ENCODE measurements at regions not wholly inside any gene's neighbourhood (a gene's known extent, or its start where the extent isn't known, plus 50 kb on each side); places are given as distances from the start of the nearest gene placed in this dataset.
"Not testable (repeated sequence)": the region's sequence is repeated elsewhere in the genome, so short reads cannot be mapped to it uniquely, and the experiment has no call there.

GRCh38 chr13:30061217-30061616 is 210.8 kb upstream of the UBL3 start:
- no peaks in the 10 kb centered on the region for H3K9me3 ChIP-seq
- H3K27ac ChIP-seq (ENCODE audit: low read length), result no peak overlapping the region
- Mint-ChIP-seq H3K9me3 (peaks cover 0 to 10% (median 2%) of the 10 kb centered on the region in 3 donors), H3K36me3 (peaks cover 3% of the 10 kb centered on the region), H3K4me1 (no peaks in the 10 kb centered on the region), H3K4me3 (no peak overlapping the region), H3K27ac (no peak overlapping the region), H3K27me3 (peaks cover 5% of the 10 kb centered on the region in 2 donors)
- ChIA-PET CTCF (no interaction called here), POLR2A (no interaction called here)
- no peaks in the 10 kb centered on the region for H3K36me3 ChIP-seq (ENCODE audit: control insufficient read depth in 2 of 2, extremely low read depth in 1 of 2, insufficient read depth in 1 of 2, low read length in 1 of 2)
- 100% methylated on average over 1 of the region's 4 CpGs for WGBS (ENCODE audit: insufficient coverage)
- ATAC-seq (replicated peaks in 1 of 4), result no peak
- no peaks in the 10 kb centered on the region for H3K4me1 ChIP-seq (ENCODE audit: control insufficient read depth in 1 of 2, extremely low read depth in 1 of 2, insufficient read depth in 2 of 2, low read length in 2 of 2)
- no peaks in the 10 kb centered on the region for H3K27me3 ChIP-seq (replicated peaks in 1 of 2; ENCODE audit: control insufficient read depth in 2 of 2, extremely low read depth in 1 of 2, insufficient read depth in 2 of 2, low read length in 1 of 2)
- DNase-seq, result no peak
- H3K4me3 ChIP-seq (ENCODE audit: control insufficient read depth in 1 of 2, extremely low read depth in 1 of 2, low read length in 1 of 2), result no peak overlapping the region

- Histone ChIP-seq H3K27me3 (replicated peaks in 1 of 2; ENCODE audit: control insufficient read depth in 2 of 2, extremely low read depth in 1 of 2, insufficient read depth in 2 of 2, low read length in 1 of 2) (peaks cover 0 to 5% of the 10 kb centered on the region in 2 experiments), H3K9me3 (no peaks in the 10 kb centered on the region), H3K4me1 (ENCODE audit: control insufficient read depth in 1 of 2, extremely low read depth in 1 of 2, insufficient read depth in 2 of 2, low read length in 2 of 2) (no peaks in the 10 kb centered on the region), H3K36me3 (ENCODE audit: control insufficient read depth in 2 of 2, extremely low read depth in 1 of 2, insufficient read depth in 1 of 2, low read length in 1 of 2) (no peaks in the 10 kb centered on the region), H3K4me3 (ENCODE audit: control insufficient read depth in 1 of 2, extremely low read depth in 1 of 2, low read length in 1 of 2) (no peak overlapping the region), H3K27ac (ENCODE audit: low read length) (no peak overlapping the region)
- Mint-ChIP-seq H3K27ac (no peak overlapping the region), H3K4me1 (no peaks in the 10 kb centered on the region), H3K4me3 (no peak overlapping the region), H3K27me3 (peaks cover 5 to 10% of the 10 kb centered on the region in 2 donors), H3K36me3 (peaks cover 3% of the 10 kb centered on the region), H3K9me3 (peaks cover 0 to 10% (median 2%) of the 10 kb centered on the region in 3 donors)
- DNase-seq (no peak), ATAC-seq (replicated peaks in 1 of 4) (no peak)
- no CpG with 5 or more reads among the region's 3 CpGs for WGBS (ENCODE audit: insufficient coverage)
- ChIA-PET CTCF (no interaction called here), POLR2A (no interaction called here)
Measured at GRCh38 chr13:30058429-30058828, 208.0 kb upstream of the UBL3 start.

GRCh38 chr13:30054546-30054945 is 204.1 kb upstream of the UBL3 start:
- H3K36me3 Mint-ChIP-seq; CTCF ChIA-PET; H3K27me3 ChIP-seq (replicated peaks in 1 of 2; ENCODE audit: control insufficient read depth in 2 of 2, extremely low read depth in 1 of 2, insufficient read depth in 2 of 2, low read length in 1 of 2); H3K4me3 ChIP-seq (ENCODE audit: control insufficient read depth in 1 of 2, extremely low read depth in 1 of 2, low read length in 1 of 2); DNase-seq; H3K4me1 ChIP-seq (ENCODE audit: control insufficient read depth in 1 of 2, extremely low read depth in 1 of 2, insufficient read depth in 2 of 2, low read length in 2 of 2); H3K9me3 ChIP-seq; H3K27ac ChIP-seq (ENCODE audit: low read length); H3K36me3 ChIP-seq (ENCODE audit: control insufficient read depth in 2 of 2, extremely low read depth in 1 of 2, insufficient read depth in 1 of 2, low read length in 1 of 2); H3K27me3 Mint-ChIP-seq; ATAC-seq (replicated peaks in 1 of 4); H3K4me3 Mint-ChIP-seq; H3K27ac Mint-ChIP-seq: not testable (repeated sequence)
- POLR2A ChIA-PET, result interaction anchor here in 1 of 2 donors (0.6 kb wide), 1 partner anchor 71 kb away, joined by 4 read pairs; no protein-coding TSS in a partner anchor
- Mint-ChIP-seq H3K9me3 (peaks cover 0 to 10% (median 2%) of the 10 kb centered on the region in 3 donors), H3K4me1 (peaks cover 10 to 15% (median 11%) of the 10 kb centered on the region in 3 donors)
- 69% methylated on average over 5 of the region's 5 CpGs for WGBS (ENCODE audit: insufficient coverage)

- H3K4me3 Mint-ChIP-seq, result no peak overlapping the region
- Histone ChIP-seq H3K27me3 (replicated peaks in 1 of 2; ENCODE audit: control insufficient read depth in 2 of 2, extremely low read depth in 1 of 2, insufficient read depth in 2 of 2, low read length in 1 of 2) (peaks cover 0 to 5% of the 10 kb centered on the region in 2 experiments), H3K36me3 (ENCODE audit: control insufficient read depth in 2 of 2, extremely low read depth in 1 of 2, insufficient read depth in 1 of 2, low read length in 1 of 2) (no peaks in the 10 kb centered on the region), H3K27ac (ENCODE audit: low read length) (no peak overlapping the region), H3K9me3 (no peaks in the 10 kb centered on the region), H3K4me1 (ENCODE audit: control insufficient read depth in 1 of 2, extremely low read depth in 1 of 2, insufficient read depth in 2 of 2, low read length in 2 of 2) (peaks cover 6 to 8% of the 10 kb centered on the region in 2 experiments), H3K4me3 (ENCODE audit: control insufficient read depth in 1 of 2, extremely low read depth in 1 of 2, low read length in 1 of 2) (no peak overlapping the region)
- ChIA-PET CTCF (no interaction called here), POLR2A (interaction anchor here in 1 of 2 donors (0.6 kb wide), 1 partner anchor 70 kb away, joined by 4 read pairs; no protein-coding TSS in a partner anchor)
- peaks cover 11 to 15% (median 12%) of the 10 kb centered on the region in 3 donors for H3K4me1 Mint-ChIP-seq
- DNase-seq (no peak), ATAC-seq (replicated peaks in 1 of 4) (no peak)
- WGBS (ENCODE audit: insufficient coverage), result no CpG with 5 or more reads among the region's 4 CpGs
- peaks cover 0 to 6% (median 2%) of the 10 kb centered on the region in 3 donors for H3K9me3 Mint-ChIP-seq
- peaks cover 0 to 7% of the 10 kb centered on the region in 2 donors for H3K27me3 Mint-ChIP-seq
- peaks cover 3% of the 10 kb centered on the region for H3K36me3 Mint-ChIP-seq
- H3K27ac Mint-ChIP-seq, result no peak overlapping the region
Measured at GRCh38 chr13:30053939-30054338, 203.5 kb upstream of the UBL3 start.

GRCh38 chr13:30052120-30052519 is 201.7 kb upstream of the UBL3 start:
- Mint-ChIP-seq H3K4me3 (peak overlapping the region in 1 of 3 donors; percentile 43), H3K36me3 (peaks cover 3% of the 10 kb centered on the region), H3K9me3 (no peaks in the 10 kb centered on the region), H3K27ac (peak overlapping the region; percentile 33 to 40), H3K4me1 (peaks cover 20 to 26% (median 23%) of the 10 kb centered on the region in 3 donors), H3K27me3 (peaks cover 0 to 7% of the 10 kb centered on the region in 2 donors)
- no peaks in the 10 kb centered on the region for H3K36me3 ChIP-seq (ENCODE audit: control insufficient read depth in 2 of 2, extremely low read depth in 1 of 2, insufficient read depth in 1 of 2, low read length in 1 of 2)
- ATAC-seq (replicated peaks in 1 of 4) (peak; percentile 39 to 64 (median 64)), DNase-seq (peak in 11 of 35 experiments; percentile 1 to 20 (median 5))
- peaks cover 11 to 15% of the 10 kb centered on the region in 2 experiments for H3K4me1 ChIP-seq (ENCODE audit: control insufficient read depth in 1 of 2, extremely low read depth in 1 of 2, insufficient read depth in 2 of 2, low read length in 2 of 2)
- peaks cover 0 to 5% of the 10 kb centered on the region in 2 experiments for H3K27me3 ChIP-seq (replicated peaks in 1 of 2; ENCODE audit: control insufficient read depth in 2 of 2, extremely low read depth in 1 of 2, insufficient read depth in 2 of 2, low read length in 1 of 2)
- H3K27ac ChIP-seq (ENCODE audit: low read length), result no peak overlapping the region
- H3K9me3 ChIP-seq, result no peaks in the 10 kb centered on the region
- no peak overlapping the region for H3K4me3 ChIP-seq (ENCODE audit: control insufficient read depth in 1 of 2, extremely low read depth in 1 of 2, low read length in 1 of 2)
- CTCF ChIA-PET, result interaction anchor here in 1 of 2 donors (0.6 kb wide), 1 partner anchor 76 kb away, joined by 3 read pairs; no protein-coding TSS in a partner anchor
- WGBS (ENCODE audit: insufficient coverage), result 40% methylated on average over 6 of the region's 7 CpGs
- POLR2A ChIA-PET, result interaction anchor here in 1 of 2 donors (0.6 kb wide), 1 partner anchor 37 kb away, joined by 3 read pairs; no protein-coding TSS in a partner anchor

GRCh38 chr13:30051531-30052060 is 201.2 kb upstream of the UBL3 start:
- Mint-ChIP-seq H3K4me1 (peaks cover 25 to 29% (median 26%) of the 10 kb centered on the region in 3 donors), H3K27me3 (peaks cover 0 to 7% of the 10 kb centered on the region in 2 donors), H3K4me3 (peak overlapping the region in 1 of 3 donors; percentile 43), H3K9me3 (no peaks in the 10 kb centered on the region), H3K36me3 (no peaks in the 10 kb centered on the region), H3K27ac (no peak overlapping the region)
- Histone ChIP-seq H3K9me3 (no peaks in the 10 kb centered on the region), H3K27me3 (replicated peaks in 1 of 2; ENCODE audit: control insufficient read depth in 2 of 2, extremely low read depth in 1 of 2, insufficient read depth in 2 of 2, low read length in 1 of 2) (peaks cover 0 to 5% of the 10 kb centered on the region in 2 experiments), H3K27ac (ENCODE audit: low read length) (no peak overlapping the region), H3K4me3 (ENCODE audit: control insufficient read depth in 1 of 2, extremely low read depth in 1 of 2, low read length in 1 of 2) (no peak overlapping the region), H3K4me1 (ENCODE audit: control insufficient read depth in 1 of 2, extremely low read depth in 1 of 2, insufficient read depth in 2 of 2, low read length in 2 of 2) (peaks cover 11 to 15% of the 10 kb centered on the region in 2 experiments), H3K36me3 (ENCODE audit: control insufficient read depth in 2 of 2, extremely low read depth in 1 of 2, insufficient read depth in 1 of 2, low read length in 1 of 2) (no peaks in the 10 kb centered on the region)
- DNase-seq (no peak), ATAC-seq (replicated peaks in 1 of 4) (peak in 1 of 4 experiments; percentile 35)
- CTCF ChIA-PET, result interaction anchor here in 1 of 2 donors (0.6 kb wide), 2 partner anchors 76 to 115 kb away, joined by 3 to 8 read pairs; no protein-coding TSS in a partner anchor
- WGBS (ENCODE audit: insufficient coverage), result no CpG with 5 or more reads among the region's 2 CpGs
- POLR2A ChIA-PET, result no interaction called here

All from T-cell (primary cell).